Peyer's patch (tissue), 4 donors: ENCODE measurements at regions not wholly inside any gene's neighbourhood (a gene's known extent, or its start where the extent isn't known, plus 50 kb on each side); places are given as distances from the start of the nearest gene placed in this dataset.

Source experiments
- DNase-seq, 3 donors: peaks; one replicate each; pipeline ENCODE4 v3.0.0-alpha.2; 2017 to 2019
- H3K27ac ChIP-seq, 4 donors: fragments of 200-600 bp; sonication (generic); one replicate each; pipeline ENCODE4 v1.5.1; 2016 to 2019
- H3K27me3 ChIP-seq, 2 donors: fragments of 200-600 bp; sonication (generic); one replicate each; pipeline ENCODE4 v1.5.1; 2019
- H3K36me3 ChIP-seq, 3 donors: fragments of 200-600 bp; sonication (generic); one replicate each; pipeline ENCODE4 v1.5.1; 2016 to 2019
- H3K4me1 ChIP-seq, 4 donors: fragments of 200-600 bp; sonication (generic); one replicate each; pipeline ENCODE4 v1.5.1; 2016 to 2019
- H3K4me3 ChIP-seq, 4 donors: fragments of 200-600 bp; sonication (generic); 1 replicate in 3 of 4; 2 replicates in 1 of 4; pipeline ENCODE4 v1.5.1; 2016 to 2019; ENCODE audit warnings: mild to moderate bottlenecking in 1 of 4
- H3K9me3 ChIP-seq, 4 donors: fragments of 200-600 bp; sonication (generic); one replicate each; pipeline ENCODE4 v1.5.1; 2016 to 2019; ENCODE audit warnings: mild to moderate bottlenecking in 1 of 4
- POLR2A ChIP-seq, 2 donors: fragments of 450-650 bp; IDR thresholded peaks; one replicate each; pipeline ENCODE4 v1.5.1; 2017; ENCODE audit warnings: antibody characterized with exemption in 2 of 2, mild to moderate bottlenecking in 2 of 2, moderate library complexity in 2 of 2
- TF ChIP-seq, protein P1 (sequence below), 6 experiments: fragments of 450-650 bp in 4 of 6; fragments of 200-600 bp in 2 of 6; sonication (generic) in 1 of 6; IDR thresholded peaks; one replicate each; pipeline ENCODE4 v1.5.1; 2017 to 2019; ENCODE audit warnings: antibody characterized with exemption in 6 of 6, mild to moderate bottlenecking in 3 of 6, moderate library complexity in 1 of 6

GRCh38 chr3:67215690-67216089 is 217.6 kb downstream of the KBTBD8 start:
- TF ChIP-seq POLR2A (IDR thresholded peaks at IDR 0.05): no peak
- TF ChIP-seq, protein P1, sequence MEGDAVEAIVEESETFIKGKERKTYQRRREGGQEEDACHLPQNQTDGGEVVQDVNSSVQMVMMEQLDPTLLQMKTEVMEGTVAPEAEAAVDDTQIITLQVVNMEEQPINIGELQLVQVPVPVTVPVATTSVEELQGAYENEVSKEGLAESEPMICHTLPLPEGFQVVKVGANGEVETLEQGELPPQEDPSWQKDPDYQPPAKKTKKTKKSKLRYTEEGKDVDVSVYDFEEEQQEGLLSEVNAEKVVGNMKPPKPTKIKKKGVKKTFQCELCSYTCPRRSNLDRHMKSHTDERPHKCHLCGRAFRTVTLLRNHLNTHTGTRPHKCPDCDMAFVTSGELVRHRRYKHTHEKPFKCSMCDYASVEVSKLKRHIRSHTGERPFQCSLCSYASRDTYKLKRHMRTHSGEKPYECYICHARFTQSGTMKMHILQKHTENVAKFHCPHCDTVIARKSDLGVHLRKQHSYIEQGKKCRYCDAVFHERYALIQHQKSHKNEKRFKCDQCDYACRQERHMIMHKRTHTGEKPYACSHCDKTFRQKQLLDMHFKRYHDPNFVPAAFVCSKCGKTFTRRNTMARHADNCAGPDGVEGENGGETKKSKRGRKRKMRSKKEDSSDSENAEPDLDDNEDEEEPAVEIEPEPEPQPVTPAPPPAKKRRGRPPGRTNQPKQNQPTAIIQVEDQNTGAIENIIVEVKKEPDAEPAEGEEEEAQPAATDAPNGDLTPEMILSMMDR (IDR thresholded peaks at IDR 0.05): no peak
- Histone ChIP-seq H3K4me3 (no peak overlapping the region), H3K9me3 (no peaks in the 10 kb centered on the region), H3K4me1 (no peaks in the 10 kb centered on the region), H3K27ac (no peak overlapping the region), H3K36me3 (no peaks in the 10 kb centered on the region), H3K27me3 (no peaks in the 10 kb centered on the region)
- no peak for DNase-seq

DNA sequence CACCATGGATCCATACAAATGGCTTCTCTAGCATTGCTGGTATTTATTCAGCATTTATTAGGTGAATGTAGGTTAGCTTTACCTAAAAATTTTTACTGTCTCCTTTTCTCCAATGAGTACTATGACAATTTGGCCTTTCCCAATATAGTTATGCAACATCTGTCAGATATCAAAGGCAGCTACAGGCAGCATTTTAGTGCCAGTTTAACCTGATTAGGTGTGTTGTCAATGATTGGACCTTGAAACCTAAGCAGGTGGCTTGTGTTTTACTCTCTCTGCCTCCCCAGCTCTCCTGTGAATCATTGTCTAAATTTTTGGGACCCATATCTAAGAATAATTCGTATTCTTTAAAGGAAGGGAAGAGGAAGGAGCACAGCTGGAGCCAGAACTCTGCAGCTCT is 228.9 kb downstream of the KBTBD8 start:
- H3K27ac ChIP-seq: no peak overlapping the region
- peaks cover 0 to 3% (median 0%) of the 10 kb centered on the region in 4 donors for H3K9me3 ChIP-seq
- TF ChIP-seq POLR2A (IDR thresholded peaks at IDR 0.05): no peak
- TF ChIP-seq, protein P1 (IDR thresholded peaks at IDR 0.05): no peak
- H3K4me1 ChIP-seq: no peaks in the 10 kb centered on the region
- DNase-seq: no peak
- H3K36me3 ChIP-seq: no peaks in the 10 kb centered on the region
- H3K27me3 ChIP-seq: no peaks in the 10 kb centered on the region
- H3K4me3 ChIP-seq: no peak overlapping the region

DNA sequence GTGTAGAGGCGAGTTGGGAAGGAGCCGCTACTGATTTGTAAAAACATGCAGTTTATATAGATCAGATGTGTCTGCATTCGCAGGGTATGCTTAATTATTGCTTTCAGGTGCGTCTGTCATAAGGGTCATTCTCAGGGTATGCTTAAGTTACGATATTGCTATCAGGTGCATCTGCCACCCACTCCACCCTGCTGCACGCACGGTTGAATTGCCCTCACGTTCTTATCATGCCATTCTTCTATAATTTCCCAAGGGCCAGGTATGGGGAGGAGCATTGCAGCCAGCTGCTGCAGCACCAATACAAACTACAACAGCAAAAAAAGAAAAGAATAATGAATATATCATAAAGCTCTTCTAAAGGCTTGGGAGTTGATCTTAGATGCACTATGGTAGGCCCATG is 230.0 kb downstream of the KBTBD8 start:
- Histone ChIP-seq H3K4me3 (no peak overlapping the region), H3K36me3 (no peaks in the 10 kb centered on the region), H3K9me3 (peaks cover 0 to 3% (median 0%) of the 10 kb centered on the region in 4 donors), H3K4me1 (no peaks in the 10 kb centered on the region), H3K27ac (no peak overlapping the region), H3K27me3 (no peaks in the 10 kb centered on the region)
- no peak for DNase-seq
- TF ChIP-seq, protein P1 (IDR thresholded peaks at IDR 0.05): no peak
- TF ChIP-seq POLR2A (IDR thresholded peaks at IDR 0.05): no peak

DNA sequence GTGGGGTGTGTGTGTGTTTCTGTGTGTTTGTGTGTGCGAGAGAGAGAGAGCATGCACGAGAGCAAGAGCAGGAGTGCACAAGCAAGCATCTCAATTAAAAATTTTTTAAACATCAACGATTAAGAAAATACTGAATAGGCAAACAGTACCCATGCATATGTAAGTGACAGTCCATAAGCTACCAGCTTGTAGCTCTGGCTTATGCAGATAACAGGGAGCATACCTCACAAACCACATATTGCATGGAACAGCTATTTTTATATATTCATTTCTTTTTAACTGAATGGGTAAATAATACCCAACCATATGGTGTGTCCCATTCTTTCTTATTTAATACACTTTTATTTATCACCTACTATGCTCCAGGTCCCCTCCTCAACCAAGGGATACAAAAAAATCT is 234.5 kb downstream of the KBTBD8 start:
- TF ChIP-seq, protein P1 (IDR thresholded peaks at IDR 0.05): no peak
- no peak for TF ChIP-seq POLR2A (IDR thresholded peaks at IDR 0.05)
- Histone ChIP-seq H3K4me3 (no peak overlapping the region), H3K4me1 (no peaks in the 10 kb centered on the region), H3K27ac (no peak overlapping the region), H3K27me3 (no peaks in the 10 kb centered on the region), H3K36me3 (no peaks in the 10 kb centered on the region), H3K9me3 (peaks cover 0 to 3% (median 0%) of the 10 kb centered on the region in 4 donors)
- no peak for DNase-seq

DNA sequence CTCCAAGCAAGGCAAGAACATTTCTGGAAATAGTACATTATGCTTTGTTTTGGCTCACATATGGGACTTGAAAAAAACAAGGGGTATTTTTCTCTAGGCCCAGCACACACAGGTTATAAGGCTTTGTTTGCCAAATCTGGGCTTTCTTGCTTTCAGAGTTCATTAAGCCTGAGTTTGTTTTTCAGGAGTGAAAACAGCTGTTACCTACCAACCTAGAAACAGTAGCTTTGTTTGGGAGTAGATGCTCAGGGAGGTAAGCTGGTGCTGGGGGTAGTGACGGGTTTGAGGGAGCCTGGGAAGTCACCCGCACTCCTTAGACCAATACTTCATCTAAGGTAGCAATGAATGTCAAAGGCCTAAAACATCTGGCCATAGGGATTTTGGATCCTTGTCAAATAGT is 241.2 kb downstream of the KBTBD8 start:
- no peak overlapping the region for H3K27ac ChIP-seq
- H3K9me3 ChIP-seq: no peaks in the 10 kb centered on the region
- H3K4me3 ChIP-seq: no peak overlapping the region
- H3K4me1 ChIP-seq: no peaks in the 10 kb centered on the region
- DNase-seq: no peak
- H3K27me3 ChIP-seq: no peaks in the 10 kb centered on the region
- TF ChIP-seq, protein P1 (IDR thresholded peaks at IDR 0.05): no peak
- no peak for TF ChIP-seq POLR2A (IDR thresholded peaks at IDR 0.05)
- no peaks in the 10 kb centered on the region for H3K36me3 ChIP-seq

DNA sequence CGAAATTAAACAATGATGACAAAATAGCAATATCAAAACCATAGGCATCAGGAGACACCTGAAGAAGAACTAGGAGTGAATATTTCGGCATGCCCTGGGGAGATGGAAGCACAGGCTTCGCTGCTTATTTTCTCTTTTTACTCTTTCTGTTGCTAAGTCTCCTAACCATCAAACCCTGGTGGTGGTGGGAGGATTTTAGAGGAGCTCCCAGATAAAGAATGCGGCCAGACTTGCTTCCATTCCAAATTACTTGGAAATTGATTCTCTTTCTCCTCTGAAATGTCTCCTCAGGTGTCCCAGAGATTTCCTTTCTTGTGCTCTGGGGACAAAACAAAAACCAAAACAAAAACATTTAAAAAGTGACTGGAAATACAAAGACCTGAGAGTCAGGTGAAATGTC is 243.0 kb downstream of the KBTBD8 start:
- Histone ChIP-seq H3K27ac (no peak overlapping the region), H3K9me3 (no peaks in the 10 kb centered on the region), H3K27me3 (no peaks in the 10 kb centered on the region), H3K4me3 (no peak overlapping the region), H3K4me1 (no peaks in the 10 kb centered on the region), H3K36me3 (no peaks in the 10 kb centered on the region)
- no peak for DNase-seq
- TF ChIP-seq, protein P1 (IDR thresholded peaks at IDR 0.05): no peak
